HG03469 (cell line): ENCODE measurements at regions not wholly inside any gene's neighbourhood (a gene's known extent, or its start where the extent isn't known, plus 50 kb on each side); places are given as distances from the start of the nearest gene placed in this dataset.
"Not testable (repeated sequence)": the region's sequence is repeated elsewhere in the genome, so short reads cannot be mapped to it uniquely, and the experiment has no call there.

ENCODE experiments used
- ATAC-seq: cut with Tn5 transposase; IDR thresholded peaks from one replicate; pipeline ENCODE4 v1.9.1; 2021; ENCODE audit warnings: mild to moderate bottlenecking, moderate library complexity, moderate number of reproducible peaks; ENCODE audit not compliant: unreplicated experiment

GRCh38 chr14:22492622-22493542 is 96.1 kb downstream of the DAD1 start:
- ATAC-seq, result no peak

GRCh38 chr14:22491683-22492621 is 97.1 kb downstream of the DAD1 start:
- peak; percentile 27 for ATAC-seq

GRCh38 chr14:22491053-22491452 is 98.0 kb downstream of the DAD1 start:
- ATAC-seq, result not testable (repeated sequence)

GRCh38 chr14:22489957-22490950 is 98.8 kb downstream of the DAD1 start:
- no peak for ATAC-seq

GRCh38 chr14:22489244-22489545 is 99.8 kb downstream of the DAD1 start:
- ATAC-seq, result no peak

- ATAC-seq, result no peak
These were observed 100.3 kb downstream of the DAD1 start for GRCh38 chr14:22488522-22489243.

GRCh38 chr14:22487941-22488340 is 101.1 kb downstream of the DAD1 start:
- ATAC-seq, result no peak

GRCh38 chr14:22487401-22487800 is 101.6 kb downstream of the DAD1 start:
- no peak for ATAC-seq

GRCh38 chr14:22486675-22487074 is 102.3 kb downstream of the DAD1 start:
- ATAC-seq, result no peak

- no peak for ATAC-seq
These were observed 103.4 kb downstream of the DAD1 start for GRCh38 chr14:22485649-22486048.

- ATAC-seq, result no peak
These were observed 103.8 kb downstream of the DAD1 start for GRCh38 chr14:22485178-22485577.

- ATAC-seq, result no peak
These were observed 104.4 kb downstream of the DAD1 start for GRCh38 chr14:22484632-22485031.

GRCh38 chr14:22483863-22484593 is 105.0 kb downstream of the DAD1 start:
- no peak for ATAC-seq

- no peak for ATAC-seq
These were observed 106.1 kb downstream of the DAD1 start for GRCh38 chr14:22482782-22483553.

- no peak for ATAC-seq
These were observed 106.8 kb downstream of the DAD1 start for GRCh38 chr14:22482085-22482694.

- no peak for ATAC-seq
These were observed 107.5 kb downstream of the DAD1 start for GRCh38 chr14:22481546-22481945.

GRCh38 chr14:22479776-22480464 is 109.1 kb downstream of the DAD1 start:
- ATAC-seq, result no peak
